SK-N-SH (cell line): ENCODE measurements at regions not wholly inside any gene's neighbourhood (a gene's known extent, or its start where the extent isn't known, plus 50 kb on each side); places are given as distances from the start of the nearest gene placed in this dataset.

ENCODE experiments used
- JUND ChIP-seq: IDR thresholded peaks from 2 replicates; pipeline ENCODE4 v1.4.0; 2012
- NRF1 ChIP-seq: IDR thresholded peaks from 2 replicates; pipeline ENCODE4 v1.6.1; 2012; ENCODE audit warnings: low read depth, mild to moderate bottlenecking, low read length
- POLR2AphosphoS5 ChIP-seq: IDR thresholded peaks from 2 replicates; pipeline ENCODE4 v1.6.1; 2012; ENCODE audit warnings: low read depth, low read length
- RCOR1 ChIP-seq: fragments of 150-350 bp; IDR thresholded peaks from 2 replicates; pipeline ENCODE4 v1.6.1; 2017; ENCODE audit warnings: antibody characterized with exemption, low read length
- TAF1 ChIP-seq: IDR thresholded peaks from 2 replicates; pipeline ENCODE4 v1.6.1; 2012; ENCODE audit warnings: low read depth, mild to moderate bottlenecking, low read length, moderate library complexity, borderline replicate concordance
- TCF12 ChIP-seq: IDR thresholded peaks from 2 replicates; pipeline ENCODE4 v1.4.0; 2012
- TEAD4 ChIP-seq: IDR thresholded peaks from 2 replicates; pipeline ENCODE4 v1.4.0; 2012; ENCODE audit warnings: mild to moderate bottlenecking, borderline replicate concordance; ENCODE audit not compliant: insufficient read depth
- YY1 ChIP-seq: IDR thresholded peaks from 2 replicates; pipeline ENCODE4 v1.4.0; 2012; ENCODE audit warnings: low read depth, mild to moderate bottlenecking
- TF ChIP-seq, protein P1 (sequence below): IDR thresholded peaks from 2 replicates; pipeline ENCODE4; 2012
- TF ChIP-seq, protein P2 (sequence below): fragments of 200-600 bp; sonication (generic); IDR thresholded peaks from 2 replicates; pipeline ENCODE4 v1.6.1; 2017; ENCODE audit warnings: antibody characterized with exemption, mild to moderate bottlenecking, moderate library complexity
- TF ChIP-seq, protein P3 (sequence below): fragments of 150-350 bp; IDR thresholded peaks from 2 replicates; pipeline ENCODE4 v1.6.1; 2016; ENCODE audit warnings: mild to moderate bottlenecking, low read depth, low read length

DNA sequence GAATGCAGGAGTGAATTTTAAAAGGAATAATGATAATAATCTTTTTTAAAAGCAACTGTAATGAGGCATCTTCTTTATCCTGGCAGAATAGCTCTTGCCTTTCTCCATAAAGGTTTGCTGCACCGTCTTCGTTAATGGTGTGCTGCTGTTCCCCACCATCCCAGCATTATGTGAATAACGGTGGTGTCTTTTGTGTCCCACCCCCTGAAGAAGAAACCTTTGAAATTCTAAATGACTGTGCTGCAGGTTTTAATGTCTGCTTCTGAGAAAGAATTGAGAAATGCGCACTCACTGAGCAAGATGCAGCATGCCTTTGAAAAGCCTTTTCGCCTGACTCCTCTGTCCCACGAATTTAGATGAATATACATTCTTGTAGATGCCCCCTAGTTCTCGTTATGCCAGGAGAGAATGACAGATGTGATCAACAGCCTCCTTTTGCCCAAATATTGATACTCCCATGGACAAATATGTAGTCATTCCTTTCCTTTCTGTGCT lies 246.1 kb upstream of the ZNF462 start:
- TF ChIP-seq TAF1 (no peak), TEAD4 (no peak), TCF12 (no peak), JUND (no peak), POLR2AphosphoS5 (no peak), NRF1 (no peak), RCOR1 (no peak), YY1 (no peak)
- TF ChIP-seq, protein P1, sequence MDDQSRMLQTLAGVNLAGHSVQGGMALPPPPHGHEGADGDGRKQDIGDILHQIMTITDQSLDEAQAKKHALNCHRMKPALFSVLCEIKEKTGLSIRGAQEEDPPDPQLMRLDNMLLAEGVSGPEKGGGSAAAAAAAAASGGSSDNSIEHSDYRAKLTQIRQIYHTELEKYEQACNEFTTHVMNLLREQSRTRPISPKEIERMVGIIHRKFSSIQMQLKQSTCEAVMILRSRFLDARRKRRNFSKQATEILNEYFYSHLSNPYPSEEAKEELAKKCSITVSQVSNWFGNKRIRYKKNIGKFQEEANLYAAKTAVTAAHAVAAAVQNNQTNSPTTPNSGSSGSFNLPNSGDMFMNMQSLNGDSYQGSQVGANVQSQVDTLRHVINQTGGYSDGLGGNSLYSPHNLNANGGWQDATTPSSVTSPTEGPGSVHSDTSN: no peak
- TF ChIP-seq, protein P2, sequence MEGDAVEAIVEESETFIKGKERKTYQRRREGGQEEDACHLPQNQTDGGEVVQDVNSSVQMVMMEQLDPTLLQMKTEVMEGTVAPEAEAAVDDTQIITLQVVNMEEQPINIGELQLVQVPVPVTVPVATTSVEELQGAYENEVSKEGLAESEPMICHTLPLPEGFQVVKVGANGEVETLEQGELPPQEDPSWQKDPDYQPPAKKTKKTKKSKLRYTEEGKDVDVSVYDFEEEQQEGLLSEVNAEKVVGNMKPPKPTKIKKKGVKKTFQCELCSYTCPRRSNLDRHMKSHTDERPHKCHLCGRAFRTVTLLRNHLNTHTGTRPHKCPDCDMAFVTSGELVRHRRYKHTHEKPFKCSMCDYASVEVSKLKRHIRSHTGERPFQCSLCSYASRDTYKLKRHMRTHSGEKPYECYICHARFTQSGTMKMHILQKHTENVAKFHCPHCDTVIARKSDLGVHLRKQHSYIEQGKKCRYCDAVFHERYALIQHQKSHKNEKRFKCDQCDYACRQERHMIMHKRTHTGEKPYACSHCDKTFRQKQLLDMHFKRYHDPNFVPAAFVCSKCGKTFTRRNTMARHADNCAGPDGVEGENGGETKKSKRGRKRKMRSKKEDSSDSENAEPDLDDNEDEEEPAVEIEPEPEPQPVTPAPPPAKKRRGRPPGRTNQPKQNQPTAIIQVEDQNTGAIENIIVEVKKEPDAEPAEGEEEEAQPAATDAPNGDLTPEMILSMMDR: no peak
- TF ChIP-seq, protein P3, sequence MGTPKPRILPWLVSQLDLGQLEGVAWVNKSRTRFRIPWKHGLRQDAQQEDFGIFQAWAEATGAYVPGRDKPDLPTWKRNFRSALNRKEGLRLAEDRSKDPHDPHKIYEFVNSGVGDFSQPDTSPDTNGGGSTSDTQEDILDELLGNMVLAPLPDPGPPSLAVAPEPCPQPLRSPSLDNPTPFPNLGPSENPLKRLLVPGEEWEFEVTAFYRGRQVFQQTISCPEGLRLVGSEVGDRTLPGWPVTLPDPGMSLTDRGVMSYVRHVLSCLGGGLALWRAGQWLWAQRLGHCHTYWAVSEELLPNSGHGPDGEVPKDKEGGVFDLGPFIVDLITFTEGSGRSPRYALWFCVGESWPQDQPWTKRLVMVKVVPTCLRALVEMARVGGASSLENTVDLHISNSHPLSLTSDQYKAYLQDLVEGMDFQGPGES: no peak
